ENCODE measurements at regions not wholly inside any gene's neighbourhood (a gene's known extent, or its start where the extent isn't known, plus 50 kb on each side); places are given as distances from the start of the nearest gene placed in this dataset.
"Not testable (repeated sequence)": the region's sequence is repeated elsewhere in the genome, so short reads cannot be mapped to it uniquely, and the experiment has no call there.

DNA sequence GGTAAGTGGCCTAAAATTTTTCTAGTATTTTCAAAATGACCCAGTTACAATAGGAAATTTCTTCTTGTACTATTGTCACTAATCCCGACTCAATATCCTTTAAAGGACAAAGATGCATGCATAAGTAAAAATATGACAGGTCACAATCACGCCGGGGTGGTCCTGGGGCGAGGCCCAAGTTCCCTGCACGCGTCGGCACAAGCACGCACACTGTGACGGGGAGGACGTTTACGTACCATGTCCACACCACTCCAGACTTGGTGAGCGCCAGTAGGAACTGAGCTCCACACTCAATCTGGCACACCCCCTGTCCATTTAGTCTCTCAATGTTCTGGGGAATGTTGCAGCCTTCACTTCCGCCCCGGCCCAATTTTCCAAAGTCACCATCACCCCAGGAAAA, 128.7 kb downstream of the GOLGA6L22 start:
- not testable (repeated sequence) for TF ChIP-seq EP300, POLR2AphosphoS5, POLR2A (IDR thresholded peaks at IDR 0.05)
- TF ChIP-seq, protein P1, sequence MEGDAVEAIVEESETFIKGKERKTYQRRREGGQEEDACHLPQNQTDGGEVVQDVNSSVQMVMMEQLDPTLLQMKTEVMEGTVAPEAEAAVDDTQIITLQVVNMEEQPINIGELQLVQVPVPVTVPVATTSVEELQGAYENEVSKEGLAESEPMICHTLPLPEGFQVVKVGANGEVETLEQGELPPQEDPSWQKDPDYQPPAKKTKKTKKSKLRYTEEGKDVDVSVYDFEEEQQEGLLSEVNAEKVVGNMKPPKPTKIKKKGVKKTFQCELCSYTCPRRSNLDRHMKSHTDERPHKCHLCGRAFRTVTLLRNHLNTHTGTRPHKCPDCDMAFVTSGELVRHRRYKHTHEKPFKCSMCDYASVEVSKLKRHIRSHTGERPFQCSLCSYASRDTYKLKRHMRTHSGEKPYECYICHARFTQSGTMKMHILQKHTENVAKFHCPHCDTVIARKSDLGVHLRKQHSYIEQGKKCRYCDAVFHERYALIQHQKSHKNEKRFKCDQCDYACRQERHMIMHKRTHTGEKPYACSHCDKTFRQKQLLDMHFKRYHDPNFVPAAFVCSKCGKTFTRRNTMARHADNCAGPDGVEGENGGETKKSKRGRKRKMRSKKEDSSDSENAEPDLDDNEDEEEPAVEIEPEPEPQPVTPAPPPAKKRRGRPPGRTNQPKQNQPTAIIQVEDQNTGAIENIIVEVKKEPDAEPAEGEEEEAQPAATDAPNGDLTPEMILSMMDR (IDR thresholded peaks at IDR 0.05), result not testable (repeated sequence)

All from upper lobe of left lung (tissue), 4 donors.